ENCODE measurements at regions not wholly inside any gene's neighbourhood (a gene's known extent, or its start where the extent isn't known, plus 50 kb on each side); places are given as distances from the start of the nearest gene placed in this dataset.

DNA sequence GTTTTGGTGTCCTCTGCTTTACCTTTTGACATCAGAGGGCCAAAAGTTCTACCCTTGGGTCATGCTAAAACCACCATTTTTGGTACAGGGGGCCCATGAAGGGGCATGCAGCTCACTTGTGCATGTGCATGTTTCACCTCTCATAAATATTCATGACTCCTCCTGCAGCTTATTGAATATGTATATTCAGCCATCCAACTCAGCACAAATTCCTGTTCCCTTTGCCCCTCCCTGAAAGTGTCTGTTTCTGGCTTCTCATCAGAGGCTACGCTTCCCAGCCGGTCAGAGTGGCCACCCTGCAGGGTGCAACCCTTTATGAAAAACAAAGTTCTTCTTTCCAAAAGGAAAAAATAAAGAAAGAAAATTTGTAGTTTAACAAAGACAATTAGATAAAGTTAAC lies 82.3 kb upstream of the UQCRFS1 start:
- H2BK15ac ChIP-seq (ENCODE audit: low read length): no peak overlapping the region
- H3K36me3 ChIP-seq (ENCODE audit: control insufficient read depth in 2 of 4, insufficient read depth in 4 of 4, low read length in 3 of 4): no peaks in the 10 kb centered on the region
- TF ChIP-seq EGR1 (IDR thresholded peaks at IDR 0.05; ENCODE audit: borderline replicate concordance, low read depth, low read length) (no peak), NRF1 (IDR thresholded peaks at IDR 0.05; ENCODE audit: low read depth, low read length) (no peak), ZNF274 (IDR thresholded peaks at IDR 0.05; ENCODE audit: borderline replicate concordance, extremely low read depth, low read length) (no peak), BRCA1 (IDR thresholded peaks at IDR 0.05; ENCODE audit: low read depth, low read length) (no peak), KDM1A (IDR thresholded peaks at IDR 0.05; ENCODE audit: borderline replicate concordance, low read length) (no peak)
- ChIA-PET CTCF (ENCODE audit: partially characterized antibody) (no interaction called here), POLR2A (ENCODE audit: partially characterized antibody) (no interaction called here)
- H3K23ac ChIP-seq (ENCODE audit: insufficient read length): no peak overlapping the region
- no peaks in the 10 kb centered on the region for H3K9me3 ChIP-seq (ENCODE audit: insufficient read depth in 2 of 2, low read depth in 1 of 2, low read length in 1 of 2)
- no peak overlapping the region for H3K4ac ChIP-seq (replicated peaks; ENCODE audit: insufficient read length, low read depth, low read length)
- no peak overlapping the region for H3K14ac ChIP-seq (ENCODE audit: insufficient read length)
- H4K8ac ChIP-seq (ENCODE audit: extremely low read depth, insufficient read depth, low read length): no peak overlapping the region
- no peak overlapping the region for H3K18ac ChIP-seq (ENCODE audit: extremely low read depth, low read length)
- H3K27me3 ChIP-seq (replicated peaks in 1 of 4; ENCODE audit: control insufficient read depth in 3 of 4, extremely low read depth in 1 of 4, insufficient read depth in 3 of 4, low read length in 3 of 4): no peaks in the 10 kb centered on the region
- no peaks in the 10 kb centered on the region for H4K20me1 ChIP-seq (replicated peaks in 1 of 2; ENCODE audit: control insufficient read depth in 1 of 2, insufficient read depth in 2 of 2, low read length in 2 of 2)
- H3K79me1 ChIP-seq (ENCODE audit: low read depth, low read length): no peaks in the 10 kb centered on the region
- no peak for DNase-seq (ENCODE audit: low read depth in 1 of 2, low spot score in 2 of 2)
- H3K56ac ChIP-seq (replicated peaks; ENCODE audit: insufficient read length, low read depth, low read length): no peak overlapping the region
- no peak overlapping the region for H3K4me2 ChIP-seq (ENCODE audit: insufficient read depth in 1 of 2, low read depth in 2 of 2, low read length in 2 of 2)
- H2BK5ac ChIP-seq (ENCODE audit: low read depth, low read length): no peak overlapping the region
- no peak overlapping the region for H2BK20ac ChIP-seq (ENCODE audit: low read length)
- no peak overlapping the region for H2AK5ac ChIP-seq (ENCODE audit: low read depth, low read length)
- H4K5ac ChIP-seq (ENCODE audit: insufficient read length, low read depth, low read length): no peak overlapping the region
- H3K23me2 ChIP-seq (ENCODE audit: low read depth, low read length): no peaks in the 10 kb centered on the region
- no peak overlapping the region for H4K91ac ChIP-seq (replicated peaks; ENCODE audit: insufficient read length, low read length)
- H2BK12ac ChIP-seq (ENCODE audit: low read depth, low read length): no peak overlapping the region
- no peak overlapping the region for H3K27ac ChIP-seq (ENCODE audit: low read depth, low read length)
- no peaks in the 10 kb centered on the region for H3K79me2 ChIP-seq (ENCODE audit: control insufficient read depth in 1 of 2, insufficient read depth in 2 of 2, low read length in 2 of 2)
- no peak overlapping the region for H2AFZ ChIP-seq (ENCODE audit: low read length)
- H3K4me3 ChIP-seq (ENCODE audit: extremely low read depth in 1 of 4, insufficient read depth in 2 of 4, low read depth in 3 of 4, low read length in 4 of 4): no peak overlapping the region
- H3K4me1 ChIP-seq (replicated peaks in 1 of 4; ENCODE audit: control insufficient read depth in 3 of 4, insufficient read depth in 4 of 4, low read length in 3 of 4): no peaks in the 10 kb centered on the region
- no peak overlapping the region for H2BK120ac ChIP-seq (replicated peaks; ENCODE audit: low read depth, low read length)
- H3K9ac ChIP-seq (replicated peaks in 1 of 4; ENCODE audit: extremely low read depth in 1 of 4, low read depth in 3 of 4, low read length in 3 of 4): no peak overlapping the region
- FAIRE-seq: no peak
- WGBS, 2 experiments (ENCODE audit: extremely low coverage in 1 of 2, insufficient coverage in 1 of 2, insufficient read length in 1 of 2, insufficient replicate concordance in 2 of 2, low coverage in 1 of 2, low lambda C conversion rate in 2 of 2, missing lambda C conversion rate in 1 of 2): 91% methylated on average over 2 of the region's 2 CpGs; no CpG with 5 or more reads in 1 of the 2 experiments
